DMS153 (cell line): ENCODE measurements at regions not wholly inside any gene's neighbourhood (a gene's known extent, or its start where the extent isn't known, plus 50 kb on each side); places are given as distances from the start of the nearest gene placed in this dataset.
"Not testable (repeated sequence)": the region's sequence is repeated elsewhere in the genome, so short reads cannot be mapped to it uniquely, and the experiment has no call there.

ENCODE experiments used
- DNase-seq: peaks from one replicate; lab custom pipeline; 2025; lab: John Stamatoyannopoulos, UW

DNA sequence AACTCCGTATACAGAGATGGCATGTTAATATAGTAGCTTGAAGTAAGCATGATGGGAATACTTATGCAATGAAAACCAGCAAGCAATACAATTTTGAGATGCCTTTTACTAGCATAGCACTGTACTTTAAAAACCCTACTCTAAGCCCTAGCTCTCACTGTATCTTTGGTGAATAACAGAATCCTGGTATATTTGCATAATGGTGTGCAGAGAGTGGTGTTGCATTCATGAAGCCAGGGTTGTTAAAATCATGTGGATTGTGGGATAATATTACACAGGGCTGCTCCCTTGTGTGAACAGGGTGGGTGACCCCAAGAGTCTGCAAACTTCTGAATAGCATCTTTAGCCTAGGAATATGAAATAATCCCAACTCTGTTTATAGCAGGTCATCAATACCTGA, 105.2 kb upstream of the BMP2 start:
- no peak for DNase-seq

DNA sequence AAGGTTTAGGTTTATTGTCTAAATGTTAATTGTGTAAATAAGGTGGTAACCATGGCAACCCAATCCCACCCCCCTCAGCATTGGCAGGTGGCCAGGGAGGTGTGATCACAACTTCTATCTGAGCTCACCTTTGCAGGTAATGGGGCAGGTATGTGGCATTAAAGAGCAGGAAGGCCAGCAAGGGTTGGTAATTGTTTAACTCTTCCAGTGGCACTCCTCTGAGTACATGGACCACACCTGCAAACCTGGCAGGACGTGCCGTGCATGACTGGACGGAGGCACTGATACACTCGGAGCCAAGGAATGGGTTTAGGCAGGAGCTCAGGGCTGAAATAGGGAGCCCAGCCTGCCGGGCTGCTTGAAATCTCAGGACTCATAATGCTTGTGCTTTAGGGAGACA, 107.0 kb upstream of the BMP2 start:
- no peak for DNase-seq

DNA sequence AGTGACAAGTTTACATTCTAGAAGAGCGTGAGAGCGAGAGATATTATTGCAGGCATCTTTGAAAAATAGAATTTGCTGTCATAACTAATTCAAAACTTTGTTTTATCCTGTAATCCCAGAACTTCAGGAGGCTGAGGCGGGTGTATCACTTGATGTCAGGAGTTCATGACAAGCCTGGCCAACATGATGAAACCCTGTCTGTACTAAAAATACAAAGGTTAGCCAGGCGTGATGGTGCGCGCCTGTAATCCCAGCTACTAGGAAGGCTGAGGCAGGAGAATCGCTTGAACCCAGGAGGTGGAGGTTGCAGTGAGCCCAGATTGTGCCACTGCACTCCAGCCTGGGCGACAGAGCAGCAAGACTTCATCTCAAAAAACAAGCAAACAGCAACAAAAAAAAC, 108.6 kb upstream of the BMP2 start:
- DNase-seq: not testable (repeated sequence)

DNA sequence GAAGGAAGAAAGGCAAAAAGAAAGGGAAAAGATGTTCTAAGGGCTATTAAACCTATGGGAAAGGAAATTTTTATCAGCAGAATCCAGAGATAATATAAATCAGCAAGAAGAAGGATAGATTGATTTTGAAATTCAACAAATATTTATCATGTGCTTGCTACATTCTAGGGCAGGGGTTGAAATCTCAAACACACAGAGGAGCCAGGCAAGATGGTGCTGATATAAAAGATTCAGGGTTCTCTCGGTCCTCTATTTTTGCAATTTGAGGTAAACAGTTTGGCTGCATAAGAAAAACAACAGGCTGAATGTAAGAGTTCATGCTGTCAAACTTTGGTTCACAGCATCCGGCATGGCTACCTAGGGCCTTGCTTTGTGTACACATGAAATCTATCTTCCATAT, 109.6 kb upstream of the BMP2 start:
- DNase-seq: no peak

DNA sequence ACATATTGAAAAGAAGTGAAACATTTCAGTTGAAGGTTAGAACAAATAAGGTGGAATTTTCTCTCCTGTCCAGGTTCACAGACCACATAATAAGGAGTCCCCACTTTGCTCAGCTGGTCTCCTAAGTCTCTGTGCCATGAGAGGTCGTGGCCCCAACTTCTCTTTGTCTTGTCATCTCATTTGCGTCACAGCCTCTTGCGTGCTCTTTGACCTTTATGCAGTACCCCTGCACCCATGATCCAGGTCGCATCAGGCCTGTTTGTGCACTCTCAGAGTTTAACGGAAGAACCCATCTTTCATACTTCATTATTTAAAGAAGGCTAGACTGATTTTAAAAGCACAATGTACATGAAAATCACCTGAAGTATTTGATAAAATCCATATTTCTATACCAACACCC, 110.4 kb upstream of the BMP2 start:
- DNase-seq: no peak

DNA sequence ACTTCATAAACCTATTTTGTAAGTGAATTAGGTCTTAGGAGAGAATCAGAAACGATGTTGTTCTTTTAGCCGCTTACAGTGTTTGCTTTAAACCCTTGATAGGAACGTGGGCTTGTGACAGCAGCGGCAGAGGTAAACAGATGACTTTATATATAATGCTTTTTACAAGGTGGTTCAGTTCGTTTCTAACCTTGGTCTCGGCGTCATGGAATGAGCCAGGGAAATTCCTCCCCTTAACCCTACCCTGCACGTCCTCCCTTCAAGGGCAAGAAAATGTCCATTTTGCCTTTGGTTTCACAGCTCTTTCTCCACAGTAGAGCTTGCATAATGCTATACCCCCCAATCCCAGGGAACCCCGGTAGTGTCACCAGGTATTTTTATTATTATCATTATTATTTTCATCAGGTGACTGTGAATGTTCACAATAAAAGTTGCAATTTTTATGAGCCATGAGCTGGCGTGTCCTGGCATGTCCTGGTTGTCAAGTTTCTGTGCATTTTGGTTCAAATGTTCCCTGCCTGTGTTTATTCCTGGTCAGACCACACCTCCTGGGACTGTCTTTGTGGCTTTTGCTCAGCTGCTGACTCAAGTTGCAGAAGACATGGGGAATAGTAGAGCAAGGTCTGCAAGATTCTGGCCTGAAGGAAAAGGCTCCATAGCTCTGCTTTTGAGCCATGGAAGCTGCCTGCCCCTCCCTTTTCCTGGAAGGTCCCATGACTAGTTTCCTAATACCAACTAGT, 112.8 kb upstream of the BMP2 start:
- no peak for DNase-seq

DNA sequence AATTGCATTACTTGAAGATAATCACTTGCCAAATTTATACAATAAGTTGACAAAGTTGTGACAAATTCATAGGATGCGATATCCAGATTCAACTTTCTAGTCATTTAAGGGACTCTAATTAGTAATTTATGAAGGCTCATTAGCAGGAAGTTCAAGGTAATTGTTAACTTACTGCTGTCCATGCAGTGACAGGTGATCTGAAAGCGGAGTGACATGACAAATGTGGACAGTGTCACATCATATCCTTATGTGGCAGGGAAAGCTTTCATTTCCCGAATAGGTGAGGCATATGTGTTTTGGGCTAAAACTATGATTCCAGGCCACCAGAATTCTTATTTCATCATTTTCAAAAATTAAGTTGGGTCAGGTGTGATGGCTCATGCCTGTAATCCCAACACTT, 115.9 kb upstream of the BMP2 start:
- DNase-seq: no peak

DNA sequence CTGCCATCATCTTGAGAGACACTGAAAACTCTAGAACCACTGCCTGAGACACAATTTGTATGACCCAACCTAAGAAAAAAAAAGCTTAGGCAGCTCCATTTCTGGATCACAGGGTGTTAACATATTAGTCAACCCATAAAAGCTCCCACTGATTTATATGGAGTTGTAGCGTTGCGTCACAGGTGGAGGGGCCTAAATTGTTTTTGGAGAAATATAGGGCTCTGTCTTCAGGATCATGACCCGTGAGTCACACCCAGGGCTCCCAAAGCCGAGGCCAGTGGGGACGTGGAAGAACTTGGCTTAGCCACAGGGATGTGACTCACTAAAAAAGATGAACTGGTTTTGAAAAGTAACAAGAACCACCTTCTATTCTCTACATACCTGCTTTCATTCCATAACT, 116.5 kb upstream of the BMP2 start:
- no peak for DNase-seq

DNA sequence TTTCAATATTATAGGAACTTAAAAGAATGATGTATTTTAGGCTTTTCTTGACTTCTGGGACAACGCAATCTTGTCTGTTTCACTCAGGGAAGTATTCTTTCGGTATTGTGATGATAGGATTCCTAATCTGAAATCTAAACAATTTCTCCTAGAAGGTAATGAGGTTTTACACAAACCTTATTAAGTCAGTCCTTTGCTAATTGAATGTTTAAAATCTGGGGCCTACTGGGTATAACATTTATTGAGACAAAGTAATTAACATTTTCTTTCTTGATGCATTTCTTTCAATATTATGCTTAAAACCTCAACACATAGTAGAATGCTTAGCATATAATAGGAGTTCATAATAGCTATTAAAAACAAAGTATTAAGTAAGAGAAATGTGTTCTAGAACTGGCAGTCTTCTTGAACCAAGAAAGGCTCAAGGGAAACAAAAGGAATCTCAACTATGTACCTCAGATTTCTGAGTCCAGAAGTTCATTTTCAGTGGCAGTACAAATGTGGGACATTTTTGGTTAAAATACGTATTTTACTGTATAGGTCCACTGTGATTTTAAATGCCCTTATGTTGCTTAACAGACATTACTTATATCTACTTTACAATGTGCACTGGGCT, 121.4 kb upstream of the BMP2 start:
- DNase-seq: no peak

DNA sequence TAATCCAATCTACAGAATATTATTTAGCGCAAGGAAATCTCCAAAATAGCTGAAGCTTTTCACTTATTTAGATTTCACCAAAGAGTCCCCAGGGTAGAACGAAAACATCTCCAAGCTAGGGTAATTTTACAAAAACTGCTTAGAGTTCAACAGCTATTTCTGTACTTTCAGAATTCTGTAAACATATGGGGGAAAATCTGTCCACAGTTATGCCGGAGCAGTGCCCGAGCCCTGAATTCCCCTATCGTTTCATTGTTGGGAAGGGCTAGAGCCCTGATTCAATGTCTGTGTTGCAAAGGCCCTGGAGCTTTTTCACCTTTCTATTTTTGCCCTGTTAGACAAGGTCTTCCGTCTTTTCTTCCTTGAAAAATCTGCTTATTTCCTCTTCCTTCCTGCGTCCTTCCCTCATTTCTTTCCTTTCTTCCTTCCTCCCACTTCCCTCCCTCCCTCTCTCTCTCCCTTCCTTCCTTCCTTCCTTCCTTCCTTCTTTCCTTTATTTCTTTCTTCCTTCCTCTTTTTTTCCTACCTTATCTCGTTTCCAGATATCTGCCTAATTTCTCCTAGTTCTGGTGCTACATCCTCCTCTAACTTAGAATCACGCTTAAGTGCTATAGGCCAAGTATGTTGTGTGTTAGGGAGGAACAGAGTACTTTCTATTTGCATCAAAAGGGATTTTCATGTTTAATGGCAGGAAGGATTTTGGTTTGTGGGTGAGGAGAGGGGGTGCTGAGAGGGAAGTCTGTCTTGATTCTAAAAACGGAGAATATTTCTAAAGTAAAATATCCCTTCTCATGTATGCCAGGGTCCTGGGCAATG, 122.5 kb upstream of the BMP2 start:
- DNase-seq: no peak

DNA sequence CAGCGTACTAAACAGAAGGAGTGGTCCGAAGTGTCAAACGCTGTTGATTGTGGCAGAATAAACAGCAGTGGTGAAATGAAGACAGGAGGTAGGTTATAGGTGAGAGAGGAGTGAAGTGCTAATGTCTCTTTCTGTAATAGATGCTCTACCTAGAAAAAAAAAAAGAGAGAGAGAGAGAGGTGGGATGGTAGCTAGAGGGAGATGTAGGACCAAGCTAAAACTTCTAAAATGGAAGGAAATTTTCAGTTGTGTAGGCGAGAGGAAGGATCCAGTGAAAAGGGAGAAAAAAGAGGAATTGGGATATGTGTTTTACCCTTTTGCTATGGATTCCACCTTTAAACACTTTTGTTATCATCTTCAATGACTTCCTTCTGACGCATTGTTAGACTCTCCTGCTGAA, 126.5 kb upstream of the BMP2 start:
- DNase-seq: no peak

DNA sequence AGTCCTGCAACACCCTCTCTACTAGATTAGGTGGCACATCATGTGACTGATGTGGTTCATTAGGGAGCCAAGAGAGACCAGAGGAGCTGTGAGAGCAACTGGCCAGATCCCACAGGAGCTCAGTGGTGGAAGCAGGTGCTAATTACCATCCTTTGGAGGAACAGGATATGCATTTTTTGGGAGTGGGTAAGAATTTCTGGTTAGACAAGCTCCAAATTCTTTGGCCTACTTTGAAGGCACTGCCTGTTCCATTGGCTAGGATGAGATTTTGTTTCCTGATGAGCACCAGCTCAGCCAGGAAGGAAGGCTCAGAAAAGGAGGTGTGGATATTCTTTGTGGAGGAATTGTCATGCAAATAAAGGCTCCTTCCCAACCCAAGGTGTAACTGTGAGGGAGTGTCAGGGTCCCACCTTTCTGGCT, 130.3 kb upstream of the BMP2 start:
- no peak for DNase-seq

DNA sequence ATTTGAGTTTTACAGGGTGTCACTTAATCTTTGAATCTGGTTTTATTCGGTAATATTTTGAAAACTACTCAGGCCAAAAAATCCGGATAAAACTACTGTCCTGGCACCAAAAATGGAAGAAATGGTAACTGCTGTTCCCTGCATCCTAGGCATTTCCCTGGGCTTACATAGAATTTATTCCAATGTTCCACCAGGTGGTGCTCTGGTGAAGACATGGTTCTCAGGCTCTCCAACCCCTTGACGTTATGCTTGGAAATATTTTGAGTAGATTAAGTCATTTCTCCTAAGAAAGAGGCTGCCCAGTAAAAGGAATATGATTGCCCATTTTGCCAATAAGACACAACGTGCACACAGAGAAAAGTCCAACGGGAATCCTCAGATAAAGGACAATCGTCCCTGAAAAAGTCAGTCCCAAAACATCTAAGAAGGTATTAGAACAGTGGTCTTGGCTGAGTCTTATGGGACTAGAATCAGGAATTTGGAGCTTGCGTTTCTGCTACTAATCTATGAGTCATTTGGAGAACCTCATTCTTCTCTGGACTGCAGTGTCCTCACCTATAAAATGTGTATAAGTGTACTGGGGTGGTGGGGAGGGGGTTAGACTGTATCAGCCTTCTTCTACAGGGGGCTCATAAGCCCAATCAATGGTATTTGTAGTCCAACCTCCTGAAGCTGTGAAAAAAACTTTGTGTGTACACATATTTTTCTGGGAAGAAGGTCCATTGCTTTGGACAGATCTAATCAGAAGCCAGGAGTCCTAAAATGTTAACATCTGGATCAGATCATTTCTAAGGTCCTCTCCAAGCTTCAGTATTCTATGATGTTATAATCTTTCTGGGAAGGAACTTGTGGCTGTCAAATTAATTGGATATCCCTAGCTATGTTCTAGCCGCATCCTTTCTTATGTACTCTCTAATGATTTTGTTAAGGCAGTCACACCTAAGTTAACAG, 131.0 kb upstream of the BMP2 start:
- DNase-seq: no peak

DNA sequence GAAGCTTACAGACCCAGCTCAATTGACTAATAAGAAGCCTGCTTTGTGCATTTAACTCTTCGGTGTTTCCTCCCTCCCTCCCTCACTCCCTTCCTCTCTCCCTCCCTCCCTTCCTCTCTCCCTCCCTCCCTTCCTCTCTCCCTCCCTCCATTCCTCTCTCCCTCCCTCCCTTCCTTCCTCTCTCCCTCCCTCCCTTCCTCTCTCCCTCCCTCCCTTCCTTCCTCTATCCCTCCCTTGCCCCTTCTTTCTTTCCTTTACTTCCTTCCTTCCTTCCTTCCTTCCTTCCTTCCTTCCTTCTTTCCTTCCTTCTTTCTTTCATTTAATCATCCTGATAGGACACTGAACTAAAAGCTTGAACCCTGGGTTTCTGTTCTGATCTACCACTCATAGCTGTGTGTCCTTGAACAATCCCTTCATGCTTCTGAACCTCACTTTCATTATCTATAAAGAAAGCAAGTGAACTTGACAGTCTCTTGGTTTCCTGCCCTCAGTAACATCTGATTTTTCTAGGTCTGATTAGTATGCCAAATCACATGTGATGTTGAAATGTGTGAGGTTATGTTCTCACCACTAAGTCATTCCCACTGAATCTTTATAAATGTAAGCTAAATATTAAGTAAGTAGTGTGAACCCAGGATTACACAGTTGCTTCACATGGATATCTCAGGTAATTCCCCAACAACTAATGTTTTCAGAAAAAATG, 132.3 kb upstream of the BMP2 start:
- DNase-seq: no peak

DNA sequence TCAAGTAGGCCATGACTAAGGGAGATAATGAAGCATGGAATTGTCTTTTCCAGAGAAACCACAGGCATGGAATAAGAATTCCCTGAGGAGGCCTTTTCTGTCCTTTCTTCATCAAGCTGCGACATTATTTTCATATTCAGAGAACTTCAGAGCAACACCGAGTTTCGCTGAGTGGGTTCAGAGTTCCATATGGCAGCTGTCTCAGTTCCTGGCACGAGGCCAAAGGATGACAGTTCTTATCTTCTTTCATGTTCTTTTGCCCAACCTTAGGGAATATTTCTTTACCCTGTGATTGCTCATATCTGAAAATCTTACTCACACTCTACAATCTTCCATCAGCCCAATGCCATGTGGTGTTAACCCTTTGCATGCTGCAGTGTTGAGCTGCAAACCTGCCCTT, 135.3 kb upstream of the BMP2 start:
- DNase-seq: no peak

DNA sequence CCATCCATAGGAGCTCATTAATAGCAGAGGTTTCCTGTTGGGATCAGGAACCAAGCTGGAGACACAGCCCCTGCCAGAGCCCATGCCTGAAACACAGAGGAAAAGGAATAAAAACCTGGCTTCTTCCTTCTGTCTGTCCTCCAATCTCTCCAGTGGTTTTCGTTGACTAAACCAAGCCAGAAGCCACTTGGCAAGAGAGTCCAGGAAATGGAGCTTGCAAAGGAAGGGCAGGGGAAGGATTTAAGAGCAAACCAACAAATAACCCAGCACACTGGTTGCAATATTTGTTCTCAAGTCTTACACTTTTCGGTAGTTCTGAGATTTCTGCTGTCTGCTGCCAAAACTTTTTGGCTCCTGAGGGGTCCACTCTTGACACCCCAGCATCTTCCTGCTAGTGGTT, 137.0 kb upstream of the BMP2 start:
- DNase-seq: no peak

DNA sequence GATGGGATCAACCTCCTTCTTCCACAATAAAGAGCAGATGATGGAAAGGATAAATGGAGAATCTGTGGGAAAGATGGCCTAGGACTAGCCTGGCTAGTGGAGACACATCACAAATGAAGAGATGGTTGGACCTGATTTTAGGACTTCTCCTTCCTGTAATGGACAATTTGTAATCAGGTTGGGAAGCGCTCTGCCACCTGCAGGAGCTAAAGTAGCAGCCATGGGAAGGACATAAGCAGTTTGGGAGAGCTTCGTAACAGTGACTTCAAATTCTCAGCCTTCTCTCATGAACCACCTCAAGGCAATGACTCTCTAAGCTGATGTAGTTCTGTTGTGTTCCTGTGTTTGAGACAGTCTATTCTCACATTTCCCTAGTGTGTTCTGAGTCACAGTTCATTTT, 137.9 kb upstream of the BMP2 start:
- no peak for DNase-seq

DNA sequence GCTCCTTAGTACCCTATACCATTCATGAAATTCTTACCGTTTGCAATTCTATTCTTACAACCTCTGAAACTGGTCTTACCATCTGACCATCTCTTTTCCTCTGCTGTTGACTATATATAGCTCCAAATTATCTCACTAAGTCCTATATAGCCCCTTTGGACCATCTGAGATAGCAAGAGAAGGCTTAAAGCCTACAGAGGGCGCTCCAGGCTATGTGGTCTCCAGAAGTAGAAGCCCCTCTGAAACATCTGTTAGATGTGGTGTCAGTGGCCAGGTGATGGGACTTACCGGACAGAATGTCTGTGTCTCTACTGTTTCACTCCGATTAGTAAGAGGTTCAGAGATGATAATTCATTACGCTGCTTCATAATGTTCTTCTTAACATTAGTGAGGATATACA, 140.7 kb upstream of the BMP2 start:
- DNase-seq: no peak

DNA sequence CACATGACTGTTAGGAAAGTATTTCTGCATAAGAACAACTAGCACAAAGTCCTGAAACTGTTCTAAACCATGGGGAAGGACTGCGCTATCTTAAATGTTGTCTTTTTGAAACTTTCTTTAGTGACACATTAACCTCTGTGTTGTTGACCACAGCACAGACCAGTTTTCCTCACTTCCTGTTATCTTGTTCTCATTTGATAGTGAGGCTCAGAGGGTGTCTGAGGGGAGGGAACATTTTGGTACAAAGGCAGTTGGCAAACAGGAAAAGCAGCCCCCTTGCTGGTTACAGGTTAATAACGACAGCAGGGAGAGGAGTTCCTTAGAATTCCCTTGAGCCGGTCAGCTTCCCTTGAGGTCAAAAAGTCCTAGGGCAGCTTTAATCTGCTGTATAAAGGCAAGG, 143.5 kb upstream of the BMP2 start:
- DNase-seq: no peak

DNA sequence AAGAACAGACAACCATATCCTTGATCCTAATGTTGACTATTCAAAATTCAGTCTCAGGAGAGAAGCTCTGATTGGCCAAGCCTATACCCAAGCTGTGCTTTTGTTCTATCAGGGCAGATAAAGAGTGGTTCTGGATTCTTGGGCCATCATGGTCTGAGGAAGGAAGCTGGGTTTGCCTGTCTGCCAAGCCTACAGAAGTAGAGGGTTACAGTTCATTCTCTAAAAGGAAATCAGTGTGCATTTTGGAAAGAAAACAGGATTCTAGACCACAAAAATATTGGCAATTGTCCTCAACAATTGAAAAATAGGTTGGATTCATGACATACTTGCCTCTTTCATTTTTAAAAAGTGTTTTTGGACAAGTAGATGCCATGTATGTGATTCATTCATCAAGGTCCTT, 145.4 kb upstream of the BMP2 start:
- DNase-seq: no peak

DNA sequence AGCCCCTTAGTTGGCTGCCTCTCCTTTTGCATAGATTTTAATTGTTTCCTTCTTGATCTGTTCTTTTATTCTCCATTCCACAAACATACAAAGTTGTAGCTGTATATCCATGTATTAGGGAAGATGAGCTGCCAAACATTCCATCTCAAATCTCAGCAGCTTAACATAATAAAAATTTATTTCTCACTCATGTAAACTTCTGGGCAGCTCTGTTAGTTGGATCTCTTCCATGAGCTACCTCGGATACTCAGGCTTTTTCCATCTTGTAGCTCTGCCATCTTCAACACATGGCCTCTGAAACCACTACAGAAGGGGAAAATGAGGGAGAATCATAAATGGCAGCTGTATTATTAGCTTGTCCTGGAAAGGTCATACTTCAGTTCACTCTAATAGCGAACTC, 149.4 kb upstream of the BMP2 start:
- DNase-seq: no peak

DNA sequence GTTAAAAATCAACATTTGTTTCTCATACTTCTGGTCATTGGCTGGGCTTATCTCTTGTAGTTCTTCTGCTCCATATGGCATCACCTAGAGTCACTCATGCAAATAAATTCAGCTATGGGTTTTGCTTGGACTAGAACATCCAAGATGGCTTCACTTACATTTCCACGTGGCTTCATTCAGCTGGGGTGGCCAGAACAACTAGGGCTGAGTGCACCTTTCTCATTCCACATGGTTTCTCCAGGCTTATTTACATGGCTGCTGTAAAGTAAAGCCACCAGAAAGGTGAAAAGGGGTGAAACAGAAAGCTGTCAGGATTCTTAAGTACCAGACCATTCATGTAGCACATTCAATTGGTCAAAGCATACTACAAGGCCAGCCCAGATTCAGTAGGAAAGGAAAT, 151.1 kb upstream of the BMP2 start:
- no peak for DNase-seq
